ENCODE measurements at regions not wholly inside any gene's neighbourhood (a gene's known extent, or its start where the extent isn't known, plus 50 kb on each side); places are given as distances from the start of the nearest gene placed in this dataset.

DNA sequence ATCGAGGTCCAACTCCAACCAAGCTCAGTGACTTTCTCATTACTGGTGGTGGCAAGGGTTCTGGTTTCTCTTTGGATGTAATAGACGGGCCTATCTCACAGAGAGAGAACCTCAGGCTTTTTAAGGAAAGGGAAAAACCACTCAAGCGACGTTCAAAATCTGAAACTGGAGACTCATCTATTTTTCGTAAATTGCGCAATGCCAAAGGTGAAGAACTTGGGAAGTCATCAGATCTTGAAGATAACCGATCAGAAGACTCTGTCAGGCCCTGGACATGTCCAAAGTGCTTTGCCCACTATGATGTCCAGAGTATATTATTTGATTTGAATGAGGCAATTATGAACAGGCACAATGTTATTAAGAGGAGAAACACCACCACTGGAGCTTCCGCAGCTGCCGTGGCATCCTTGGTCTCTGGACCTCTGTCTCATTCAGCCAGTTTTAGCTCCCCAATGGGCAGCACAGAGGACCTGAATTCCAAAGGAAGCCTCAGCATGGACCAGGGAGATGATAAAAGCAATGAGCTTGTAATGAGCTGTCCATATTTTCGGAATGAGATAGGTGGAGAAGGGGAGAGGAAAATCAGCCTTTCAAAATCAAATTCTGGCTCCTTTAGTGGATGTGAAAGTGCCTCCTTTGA, 343.5 kb upstream of the RGS6 start:
- DNase-seq, result no peak

DNA sequence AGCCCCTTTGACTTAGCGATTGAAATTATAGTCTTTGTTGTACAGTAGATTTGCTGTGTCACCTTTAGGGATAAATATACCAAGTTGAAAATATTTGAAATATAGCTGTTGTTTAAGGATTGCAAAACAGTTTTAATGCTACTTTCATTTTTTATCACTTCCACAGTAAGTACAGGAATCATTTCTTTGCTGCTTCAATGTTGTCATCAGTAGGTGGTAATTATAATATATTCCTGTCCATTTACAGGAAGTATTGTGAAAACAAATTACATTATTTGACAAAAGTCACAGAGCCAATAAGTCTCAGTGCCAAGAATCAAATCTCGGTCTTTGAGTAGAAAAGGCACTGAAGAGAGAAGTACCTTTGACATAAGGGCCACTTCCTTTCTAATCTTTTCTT, 342.6 kb upstream of the RGS6 start:
- no peak for DNase-seq

DNA sequence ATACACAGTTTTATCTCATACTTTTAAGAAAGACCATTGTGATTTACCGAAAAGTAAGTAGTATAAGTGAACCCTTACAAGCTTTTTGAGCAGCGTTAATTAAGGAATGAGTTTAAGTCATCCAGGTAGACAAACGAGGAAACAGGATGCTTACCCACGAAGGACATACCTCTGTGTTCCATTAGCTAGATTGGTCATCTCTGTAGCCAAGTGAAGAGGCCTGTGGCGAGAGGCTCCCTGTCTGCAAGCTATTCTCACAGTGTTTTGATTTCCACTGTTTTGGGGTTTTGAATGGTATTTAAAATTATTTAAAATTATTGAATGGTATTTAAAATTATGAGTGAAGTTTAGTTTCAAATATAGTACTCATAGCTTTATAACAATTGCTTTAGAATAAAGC, 342.1 kb upstream of the RGS6 start:
- no peak for DNase-seq

DNA sequence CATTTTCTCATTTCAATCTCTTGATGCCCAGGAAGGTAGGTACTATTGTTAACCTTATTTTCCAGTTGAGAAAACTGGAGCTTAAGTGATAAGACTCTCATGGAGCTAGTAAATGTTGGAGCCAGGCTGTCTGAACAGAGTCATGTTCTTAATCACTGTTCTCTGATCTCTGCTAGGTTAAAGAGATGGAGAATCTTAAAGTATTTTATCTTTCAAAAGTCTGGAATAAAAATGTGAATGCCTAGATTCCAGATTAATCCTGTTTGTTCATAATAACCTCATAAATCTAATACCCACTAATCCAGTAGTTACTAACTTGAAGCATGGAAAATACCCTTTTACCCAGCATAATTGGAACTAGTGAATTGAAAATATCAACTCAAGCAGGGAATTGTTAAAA, 341.0 kb upstream of the RGS6 start:
- no peak for DNase-seq

DNA sequence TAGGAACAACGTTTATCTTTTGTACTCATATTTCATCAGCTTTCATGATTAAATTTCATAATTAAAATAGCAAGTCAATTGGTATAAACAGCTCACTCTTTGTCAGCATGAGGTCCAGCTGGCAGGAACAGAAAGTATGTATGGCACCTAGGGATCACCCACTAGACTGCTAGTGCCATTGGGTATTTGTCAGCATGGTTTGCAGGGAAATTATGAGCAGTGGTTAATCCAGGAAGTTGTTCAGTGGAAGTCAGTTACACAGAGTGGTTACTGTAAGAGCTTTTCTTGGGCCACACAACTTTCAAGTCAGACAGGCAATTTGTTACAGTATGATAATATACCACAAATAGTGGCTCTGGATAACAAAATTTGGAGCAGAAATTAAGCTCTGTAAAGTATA, 340.3 kb upstream of the RGS6 start:
- no peak for DNase-seq

DNA sequence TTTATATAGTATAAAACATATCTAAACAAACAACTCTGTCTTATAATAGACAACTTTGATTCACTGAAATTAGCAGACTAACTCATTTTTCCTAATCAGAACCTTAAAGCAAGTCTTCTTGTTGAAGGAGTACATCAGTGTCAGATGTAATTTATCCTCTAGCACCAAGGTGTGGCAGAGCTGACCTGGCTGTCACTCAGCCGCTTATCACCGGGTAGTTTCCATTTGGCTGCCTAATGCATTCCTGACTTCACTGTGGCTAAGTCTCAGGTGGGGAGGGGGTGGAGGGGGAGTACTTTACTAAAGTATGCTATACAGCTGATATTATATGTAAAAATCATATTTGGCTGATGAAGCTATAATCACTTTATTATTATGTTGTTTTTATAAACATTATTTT, 339.9 kb upstream of the RGS6 start:
- no peak for DNase-seq

DNA sequence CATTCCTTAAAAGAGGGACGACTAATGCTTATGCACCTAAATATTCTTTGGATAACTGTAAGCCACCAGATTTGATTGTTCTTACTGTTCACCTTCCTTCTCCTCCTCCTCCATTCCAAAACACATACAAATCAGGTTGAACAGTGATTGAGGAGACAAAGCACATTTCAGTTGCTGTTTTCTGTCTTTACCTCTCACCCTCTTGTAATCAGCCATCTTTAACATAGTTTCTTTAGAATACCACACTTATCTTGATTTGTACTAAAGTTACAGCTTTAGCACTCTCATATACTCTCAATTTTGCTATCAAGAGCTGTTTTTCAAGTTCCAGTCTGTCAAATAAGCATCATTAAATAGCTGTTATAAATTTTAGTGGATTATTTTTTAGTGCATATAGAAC, 338.3 kb upstream of the RGS6 start:
- no peak for DNase-seq

DNA sequence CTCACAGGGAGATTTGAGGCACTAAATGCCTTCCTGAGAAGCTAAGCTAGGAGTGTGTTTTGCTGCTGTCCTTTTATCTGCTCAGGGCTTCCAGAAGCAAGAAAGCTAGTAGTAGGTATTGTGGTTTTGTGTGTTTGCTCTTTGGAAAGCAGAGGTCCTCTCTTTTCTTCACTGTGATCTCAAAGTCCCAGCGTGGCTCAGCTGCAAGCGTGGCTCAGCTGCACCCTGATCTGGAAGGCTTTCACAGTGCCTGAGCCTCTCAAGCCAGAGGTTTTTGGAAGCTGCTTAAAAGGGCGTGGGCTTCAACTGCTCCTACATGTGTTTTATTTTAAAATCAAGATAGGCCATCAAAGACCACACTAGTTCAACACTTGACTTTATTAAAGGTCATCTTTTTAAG, 337.4 kb upstream of the RGS6 start:
- DNase-seq, result no peak

DNA sequence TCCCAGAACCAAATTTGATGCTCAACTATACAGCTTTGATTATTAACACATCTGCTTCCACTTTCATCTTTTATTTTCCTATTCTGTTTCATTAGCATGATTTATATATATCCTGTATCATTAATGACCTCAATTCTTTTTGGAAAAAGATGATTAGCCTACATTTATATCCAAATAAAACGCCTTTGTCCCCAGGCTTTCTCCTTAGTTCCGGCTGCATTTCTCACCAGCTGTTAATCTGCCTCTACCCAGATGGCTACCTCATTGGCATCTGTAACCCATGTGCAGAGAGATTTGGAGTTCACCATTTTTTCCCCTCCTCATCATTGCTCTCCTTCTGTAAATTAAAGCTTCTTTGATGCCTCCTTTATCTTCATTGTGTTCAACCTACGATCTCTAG, 336.8 kb upstream of the RGS6 start:
- no peak for DNase-seq

DNA sequence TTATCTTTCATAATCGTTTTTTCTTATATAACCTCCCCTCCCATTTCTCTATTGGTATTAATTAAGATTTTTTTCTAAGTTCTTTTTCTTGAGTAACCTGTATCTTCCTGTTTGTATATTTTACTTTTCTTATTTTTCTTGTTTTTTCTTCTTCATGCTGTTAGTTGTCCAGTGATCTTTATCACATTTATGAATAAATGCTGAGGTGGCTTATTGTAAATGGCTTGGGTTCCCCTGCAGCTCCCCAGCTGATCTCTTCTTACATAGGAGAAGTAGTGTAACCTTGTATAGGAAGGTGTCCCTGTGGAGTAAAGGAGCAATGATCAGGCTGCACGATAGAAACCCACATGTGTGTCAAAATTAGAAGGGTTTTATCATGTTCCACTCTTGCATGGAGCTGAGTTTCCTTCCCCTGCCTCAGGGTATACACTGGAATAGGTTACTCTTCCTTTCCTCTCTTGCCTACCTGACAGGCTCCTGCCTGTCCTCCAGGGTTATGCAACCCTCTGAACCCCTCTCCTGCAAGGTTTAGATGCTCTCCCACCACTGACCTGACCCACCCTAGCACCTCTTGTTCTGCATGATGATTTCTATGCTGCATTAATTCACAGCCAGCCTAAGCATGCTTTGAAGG, 334.8 kb upstream of the RGS6 start:
- DNase-seq, result no peak

DNA sequence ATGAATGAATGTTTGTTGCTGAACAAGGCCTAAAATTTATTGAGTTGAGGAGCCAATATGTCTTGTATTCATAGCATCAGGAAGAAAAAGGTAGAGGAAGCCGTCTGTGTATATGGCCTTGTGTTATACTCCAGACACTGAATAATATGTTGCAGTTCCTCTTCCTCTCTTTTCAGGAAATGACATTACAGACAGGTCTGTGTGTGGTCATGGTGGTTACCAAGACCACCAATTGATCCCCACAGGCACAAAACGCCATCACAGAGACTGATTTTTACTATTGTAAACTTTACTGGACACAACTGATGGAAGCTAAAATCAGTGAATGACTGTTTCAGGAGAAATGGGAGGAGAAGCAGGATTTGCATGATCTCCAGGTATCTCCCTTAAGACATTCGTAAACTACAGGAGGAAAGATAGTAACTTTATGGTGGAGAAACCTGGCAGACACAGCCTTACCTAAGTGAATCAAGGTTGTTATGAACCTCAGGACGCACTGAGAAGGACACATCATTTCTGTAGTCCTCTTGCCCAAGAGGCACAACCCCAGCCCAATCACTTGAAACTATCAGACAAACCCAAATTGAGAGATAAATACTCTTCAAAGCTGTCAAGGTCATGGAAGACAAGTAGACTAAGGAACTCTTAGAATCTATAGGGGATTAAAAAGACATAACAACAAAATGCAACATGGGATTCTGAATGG, 334.1 kb upstream of the RGS6 start:
- no peak for DNase-seq

DNA sequence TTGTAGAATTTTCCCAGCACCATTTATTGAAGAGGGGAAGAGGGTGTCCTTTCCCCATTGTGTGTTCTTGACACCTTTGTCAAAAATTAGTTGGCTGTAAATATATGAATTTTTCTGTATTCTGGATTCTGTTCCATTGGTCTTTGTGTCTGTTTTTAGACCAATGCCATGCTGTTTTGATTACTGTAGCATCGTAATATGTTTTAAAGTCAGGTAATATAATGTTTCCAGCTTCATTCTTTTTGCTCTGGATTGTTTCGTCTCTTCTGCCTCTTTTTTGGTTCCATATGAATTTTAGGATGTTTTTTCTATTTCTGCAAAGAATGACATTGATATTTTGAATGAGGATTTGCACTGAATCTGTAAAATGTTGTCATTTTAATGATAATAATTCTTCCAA, 331.9 kb upstream of the RGS6 start:
- no peak for DNase-seq

DNA sequence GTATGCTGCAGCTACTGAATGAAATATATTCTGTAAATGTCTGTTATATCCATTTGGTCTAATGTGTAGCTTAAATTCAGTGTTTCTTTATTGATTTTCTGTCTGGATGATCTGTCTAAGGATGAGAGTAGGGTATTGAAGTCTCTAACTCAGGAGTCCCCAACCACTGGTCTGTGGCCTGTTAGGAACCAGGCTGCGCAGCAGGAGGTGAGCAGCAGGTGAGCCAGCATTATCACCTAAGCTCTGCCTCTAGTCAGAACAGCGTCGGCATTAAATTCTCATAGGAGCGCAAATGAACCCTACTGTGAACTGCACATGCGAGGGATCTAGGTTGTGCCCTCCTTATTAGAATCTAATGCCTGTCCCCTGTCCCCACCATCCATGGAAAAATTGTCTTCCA, 329.7 kb upstream of the RGS6 start:
- no peak for DNase-seq

DNA sequence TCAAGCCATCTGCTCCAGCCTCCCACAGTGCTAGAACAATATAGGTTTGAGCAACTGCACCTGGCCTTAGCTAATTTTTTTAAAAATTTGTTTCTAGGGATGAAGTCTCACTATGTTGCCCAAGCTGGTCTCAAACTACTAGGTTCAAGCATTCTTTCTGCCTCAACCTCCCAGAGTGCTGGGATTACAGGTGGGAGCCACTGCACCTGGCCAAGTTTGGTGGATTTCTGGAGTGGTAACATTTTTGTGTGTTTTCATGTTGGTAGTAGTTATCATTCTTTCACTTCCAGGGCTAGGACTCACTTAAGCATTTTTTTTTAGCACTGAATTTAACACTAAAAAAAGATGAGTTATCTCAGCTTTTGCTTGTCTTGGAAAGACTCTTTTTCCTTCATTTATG, 328.0 kb upstream of the RGS6 start:
- no peak for DNase-seq

DNA sequence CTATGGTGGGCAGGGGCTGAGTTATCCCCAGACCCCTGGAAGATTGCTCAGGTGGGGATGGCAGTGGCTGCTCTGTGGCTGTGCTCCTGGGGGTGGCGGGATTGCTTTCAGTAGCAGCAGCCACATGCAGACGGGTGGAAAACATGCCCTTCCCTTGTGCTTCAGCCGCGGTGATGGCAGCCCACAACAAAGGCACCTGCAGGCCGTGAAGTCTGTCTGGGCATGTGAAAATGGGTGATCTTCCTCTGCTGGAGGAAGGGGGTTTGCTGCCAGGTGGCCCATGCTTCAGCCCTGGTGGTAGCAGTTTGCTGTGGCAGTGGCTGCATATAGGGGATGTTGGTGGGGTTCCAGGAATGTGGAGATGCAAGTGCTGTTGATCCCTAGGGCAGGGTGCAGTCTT, 326.2 kb upstream of the RGS6 start:
- DNase-seq, result no peak

DNA sequence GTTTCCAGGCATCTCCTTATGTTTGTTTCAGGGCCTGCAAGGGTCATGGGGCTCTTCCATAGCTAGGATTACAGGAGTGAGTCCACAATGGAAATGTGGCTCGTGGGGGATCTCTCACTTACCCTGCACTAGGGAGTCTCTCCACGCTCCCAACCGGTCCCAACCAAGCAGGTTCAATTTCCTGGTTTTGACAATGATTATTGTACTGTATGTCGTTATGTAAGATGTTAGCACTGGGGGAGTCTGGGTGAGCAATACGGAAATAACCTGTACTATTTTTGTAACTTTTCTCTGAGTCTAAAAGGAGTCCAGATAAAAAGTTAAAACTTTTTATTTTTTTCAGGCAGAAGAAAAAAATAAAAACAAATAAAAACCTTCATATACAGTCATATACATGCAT, 325.7 kb upstream of the RGS6 start:
- no peak for DNase-seq

DNA sequence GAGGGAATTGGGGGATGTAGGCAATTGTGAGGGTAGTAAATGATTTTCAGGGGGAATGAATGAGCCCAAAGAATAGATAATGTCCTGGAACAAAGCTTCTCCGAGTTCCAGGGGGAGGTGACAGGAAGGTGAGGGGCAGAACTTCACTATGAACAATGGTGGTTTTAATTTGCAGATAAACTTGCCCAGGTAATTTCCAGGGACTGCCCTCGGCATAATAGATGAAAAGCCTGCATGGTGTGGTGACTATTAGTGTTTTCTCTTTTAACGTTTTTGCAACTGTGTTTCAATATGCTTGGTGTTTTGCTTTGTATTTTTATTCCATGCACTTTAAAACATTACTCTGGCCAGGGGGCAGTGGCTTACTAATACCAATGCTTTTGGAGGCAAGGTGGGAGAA, 325.2 kb upstream of the RGS6 start:
- DNase-seq, result no peak

DNA sequence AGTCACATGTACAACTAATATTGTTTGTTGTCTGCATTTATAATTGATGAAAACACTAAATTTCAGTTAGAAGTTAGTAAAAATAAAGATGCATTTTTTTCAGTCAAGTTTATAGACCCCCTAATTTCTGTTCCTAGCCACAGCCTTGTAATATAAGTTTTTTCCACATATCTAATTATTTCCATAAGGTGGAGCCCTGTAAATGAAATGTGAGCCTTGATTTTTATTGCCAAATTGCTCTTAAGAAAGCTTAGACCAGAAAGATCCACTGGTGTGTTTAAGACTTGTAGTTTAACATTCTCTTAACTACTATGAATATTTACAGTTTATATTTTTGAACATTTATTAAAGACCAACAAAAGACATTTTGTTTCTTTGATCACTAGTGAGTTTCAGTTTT, 322.1 kb upstream of the RGS6 start:
- DNase-seq, result no peak

DNA sequence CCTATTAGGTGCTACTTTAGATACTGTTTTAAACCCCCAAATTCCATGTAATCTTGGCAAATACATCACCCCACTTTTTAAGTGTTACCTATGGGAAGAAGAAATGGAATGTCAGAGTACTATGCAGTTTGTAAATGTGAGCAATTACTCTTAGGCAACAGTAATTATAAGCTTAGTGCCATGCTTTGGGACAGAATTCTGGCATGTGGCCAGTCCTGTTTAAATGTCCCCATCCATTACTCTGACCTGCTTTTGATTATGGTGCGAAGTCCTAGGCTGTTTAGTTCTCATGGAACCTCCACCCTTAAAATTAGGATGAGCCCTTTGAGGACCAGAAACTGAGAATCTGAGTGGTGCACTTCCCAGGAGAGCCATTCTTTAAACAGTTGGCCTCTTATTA, 321.4 kb upstream of the RGS6 start:
- peak; percentile 12 for DNase-seq

DNA sequence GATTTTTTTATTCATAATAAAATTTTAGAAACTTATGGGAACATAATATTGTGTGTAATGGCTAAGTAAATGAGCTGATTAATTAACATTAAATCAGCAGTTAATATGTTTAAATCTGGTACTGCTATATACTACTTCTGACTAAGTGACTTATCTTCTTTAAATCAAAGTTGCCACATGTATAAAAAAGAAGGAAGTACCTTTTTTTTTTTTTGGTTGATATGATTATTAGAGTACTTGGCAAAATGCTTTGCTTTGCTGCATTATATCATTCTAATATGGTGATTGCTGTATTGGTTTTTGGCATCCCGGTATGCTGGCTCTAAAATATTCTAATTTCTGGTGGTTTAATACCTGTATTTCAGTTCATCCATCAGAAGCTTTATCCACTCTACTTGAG, 319.1 kb upstream of the RGS6 start:
- DNase-seq, result no peak

DNA sequence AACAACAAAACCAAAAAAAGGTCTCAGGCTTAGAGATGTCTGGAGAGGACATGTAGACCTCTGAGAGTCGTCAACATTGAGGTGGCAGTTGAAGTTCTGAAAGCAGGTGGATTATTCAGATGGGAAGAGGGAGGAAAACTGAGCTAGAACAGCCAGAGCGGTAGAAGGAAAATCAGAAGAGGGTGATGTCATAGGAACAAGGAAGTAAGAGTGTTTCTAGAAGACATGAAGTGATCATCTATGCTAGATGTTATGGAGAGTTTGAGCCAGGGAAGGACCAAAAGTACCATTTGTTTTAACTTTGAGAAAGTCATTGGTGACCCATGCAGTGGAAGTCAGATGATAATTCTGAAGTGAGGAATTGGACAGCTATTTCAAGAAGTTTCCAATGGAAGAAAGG, 316.2 kb upstream of the RGS6 start:
- no peak for DNase-seq

DNA sequence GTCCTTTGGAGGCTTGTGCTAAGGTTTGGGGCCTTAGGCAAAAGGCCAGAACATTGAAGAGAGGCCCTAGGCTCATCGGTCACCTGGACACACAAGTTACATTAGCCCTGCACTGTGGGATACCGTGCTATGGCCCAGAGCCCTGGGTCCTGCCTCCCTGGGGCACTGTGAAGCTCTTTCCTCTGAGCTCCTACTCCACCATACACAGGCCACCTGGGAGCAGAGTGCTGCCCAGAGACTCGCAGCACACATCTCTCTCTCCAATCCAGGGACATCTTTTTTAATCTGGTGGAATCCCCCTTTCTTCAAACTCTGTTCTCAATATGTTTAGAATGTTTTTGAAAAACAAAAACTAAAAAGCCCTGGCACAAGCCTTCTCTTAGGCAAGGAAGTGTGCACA, 314.2 kb upstream of the RGS6 start:
- no peak for DNase-seq

DNA sequence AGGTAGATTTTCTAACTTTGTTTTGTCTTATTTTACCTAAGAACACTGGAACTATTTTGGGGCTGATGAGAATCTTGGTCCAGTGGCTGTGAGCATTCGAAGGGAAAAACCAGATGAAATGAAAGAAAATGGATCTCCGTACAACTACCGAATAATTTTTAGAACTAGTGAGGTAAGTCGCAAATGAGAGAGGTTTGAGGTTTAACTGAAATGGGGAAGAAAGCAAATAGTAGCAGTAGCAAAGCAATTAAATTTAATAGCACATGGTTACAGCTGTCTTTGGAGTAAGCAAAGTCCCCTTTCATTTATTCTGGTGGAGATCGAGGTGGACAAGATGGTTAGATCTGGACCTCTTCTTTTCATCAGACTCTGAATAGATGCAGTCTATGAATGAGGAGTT, 313.5 kb upstream of the RGS6 start:
- no peak for DNase-seq

DNA sequence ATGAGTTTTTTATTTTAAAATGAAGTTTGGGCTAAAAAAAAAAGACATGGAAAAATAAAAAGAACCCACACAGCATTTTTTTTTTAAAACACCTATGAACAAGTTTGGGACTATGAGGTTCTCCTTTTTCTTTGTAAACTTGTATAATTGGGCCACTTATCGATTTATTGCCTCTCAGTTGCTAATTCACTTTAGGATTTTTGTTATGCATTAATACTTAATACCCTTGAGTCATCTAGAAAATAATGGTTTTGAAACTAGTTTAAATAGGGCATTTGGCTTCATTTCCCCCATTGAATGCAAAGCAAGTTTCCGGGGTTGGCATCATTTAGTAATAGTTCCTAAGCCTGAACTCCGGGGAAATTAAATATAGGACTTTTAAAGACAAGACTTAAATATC, 312.8 kb upstream of the RGS6 start:
- no peak for DNase-seq

DNA sequence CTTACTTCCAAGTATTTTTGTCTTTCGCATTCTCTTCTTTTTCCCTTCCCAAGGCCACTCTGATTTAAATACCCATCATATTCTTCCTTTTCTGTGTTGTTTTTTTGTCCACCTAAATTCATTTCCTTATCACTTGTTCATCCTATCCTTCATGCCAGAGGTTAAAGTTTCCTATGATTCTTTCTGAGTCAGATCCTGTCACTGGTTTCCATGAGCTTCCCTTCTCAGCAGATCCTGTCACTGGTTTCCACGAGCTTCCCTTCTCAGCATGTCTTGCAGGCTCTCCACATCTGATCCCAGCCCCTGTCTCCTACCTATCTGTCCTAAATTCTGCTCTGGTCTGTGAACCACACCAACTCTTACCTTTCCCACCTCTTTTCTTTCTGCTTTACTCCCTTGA, 311.8 kb upstream of the RGS6 start:
- DNase-seq, result no peak

All from NCI-H1436 (cell line).